H9 (cell line): ENCODE measurements at regions not wholly inside any gene's neighbourhood (a gene's known extent, or its start where the extent isn't known, plus 50 kb on each side); places are given as distances from the start of the nearest gene placed in this dataset.
"Not testable (repeated sequence)": the region's sequence is repeated elsewhere in the genome, so short reads cannot be mapped to it uniquely, and the experiment has no call there.

Experiments
- DNase-seq: peaks from one replicate; pipeline ENCODE4 v3.0.0-alpha.2; 2017
- H2AFZ ChIP-seq: one replicate; pipeline ENCODE4 v1.6.1; 2013; ENCODE audit warnings: mild to moderate bottlenecking, low read length, control low read depth, moderate library complexity
- H2AK5ac ChIP-seq: 2 replicates; pipeline ENCODE4 v1.6.1; 2013; ENCODE audit warnings: low read length, control low read depth, mixed read lengths; ENCODE audit not compliant: insufficient read length
- H2BK120ac ChIP-seq: one replicate; pipeline ENCODE4 v1.6.1; 2013; ENCODE audit warnings: low read depth, mild to moderate bottlenecking, low read length, control low read depth, inconsistent platforms; ENCODE audit not compliant: poor library complexity, severe bottlenecking
- H2BK12ac ChIP-seq: 2 replicates; pipeline ENCODE4 v1.6.1; 2013; ENCODE audit warnings: low read length, control low read depth, mixed read lengths, low read depth; ENCODE audit not compliant: insufficient read length
- H2BK15ac ChIP-seq: 2 replicates; pipeline ENCODE4 v1.6.1; 2013; ENCODE audit warnings: low read depth, low read length, control low read depth
- H2BK20ac ChIP-seq: one replicate; pipeline ENCODE4 v1.6.1; 2013; ENCODE audit warnings: low read depth, mild to moderate bottlenecking, low read length, control low read depth, inconsistent platforms; ENCODE audit not compliant: poor library complexity, severe bottlenecking
- H2BK5ac ChIP-seq: 2 replicates; pipeline ENCODE4 v1.6.1; 2013; ENCODE audit warnings: low read length, control low read depth, mixed read lengths; ENCODE audit not compliant: insufficient read length
- H3K14ac ChIP-seq: 2 replicates; pipeline ENCODE4 v1.6.1; 2013; ENCODE audit warnings: low read length, control low read depth; ENCODE audit not compliant: insufficient read depth
- H3K18ac ChIP-seq: 2 replicates; pipeline ENCODE4 v1.6.1; 2013; ENCODE audit warnings: low read depth, mild to moderate bottlenecking, mixed read lengths, low read length, control low read depth; ENCODE audit not compliant: insufficient read length
- H3K23ac ChIP-seq: 2 replicates; pipeline ENCODE4 v1.6.1; 2013; ENCODE audit warnings: low read length, control low read depth, mixed read lengths, low read depth; ENCODE audit not compliant: insufficient read length
- H3K23me2 ChIP-seq: 2 replicates; pipeline ENCODE4 v1.6.1; 2013; ENCODE audit warnings: low read depth, mild to moderate bottlenecking, mixed read lengths, low read length, control low read depth; ENCODE audit not compliant: insufficient read length, poor library complexity, severe bottlenecking
- H3K27ac ChIP-seq: 2 replicates; pipeline ENCODE4 v1.5.1; 2013; ENCODE audit warnings: low read length, control low read depth, mixed read lengths, low read depth; ENCODE audit not compliant: insufficient read length
- H3K27me3 ChIP-seq: 2 replicates; pipeline ENCODE4 v1.6.1; 2013; ENCODE audit warnings: low read length, control low read depth, inconsistent platforms; ENCODE audit not compliant: insufficient read depth
- H3K4ac ChIP-seq: 2 replicates; pipeline ENCODE4 v1.6.1; 2013; ENCODE audit warnings: low read depth, mild to moderate bottlenecking, control low read depth, inconsistent platforms, low read length, moderate library complexity
- H3K4me1 ChIP-seq: 2 replicates; pipeline ENCODE4 v1.6.1; 2013; ENCODE audit warnings: low read length, control low read depth, inconsistent platforms; ENCODE audit not compliant: insufficient read depth
- H3K4me2 ChIP-seq: 2 replicates; pipeline ENCODE4 v1.6.1; 2013; ENCODE audit warnings: low read length, control low read depth, mixed read lengths; ENCODE audit not compliant: insufficient read length, insufficient read depth
- H3K56ac ChIP-seq: 2 replicates; pipeline ENCODE4 v1.6.1; 2013; ENCODE audit warnings: low read depth, mild to moderate bottlenecking, mixed read lengths, low read length, control low read depth; ENCODE audit not compliant: insufficient read length
- H3K79me1 ChIP-seq: 2 replicates; pipeline ENCODE4 v1.6.1; 2013; ENCODE audit warnings: low read depth, mild to moderate bottlenecking, moderate library complexity, low read length, control low read depth, inconsistent platforms; ENCODE audit not compliant: insufficient read depth, poor library complexity, severe bottlenecking
- H3K79me2 ChIP-seq: 2 replicates; pipeline ENCODE4 v1.6.1; 2013; ENCODE audit warnings: low read length, control low read depth, inconsistent platforms; ENCODE audit not compliant: insufficient read depth
- H3K9ac ChIP-seq: 2 replicates; pipeline ENCODE4 v1.6.1; 2013; ENCODE audit warnings: low read length, control low read depth, mixed read lengths; ENCODE audit not compliant: insufficient read length; ENCODE audit errors: extremely low read depth
- H3K9me3 ChIP-seq: one replicate; pipeline ENCODE4 v1.6.1; 2013; ENCODE audit warnings: low read depth, low read length, inconsistent platforms; ENCODE audit not compliant: control insufficient read depth
- H3T11ph ChIP-seq: one replicate; pipeline ENCODE4 v1.6.1; 2013; ENCODE audit warnings: mild to moderate bottlenecking, low read length, control low read depth, inconsistent platforms
- H4K20me1 ChIP-seq: one replicate; pipeline ENCODE4 v1.6.1; 2013; ENCODE audit not compliant: control insufficient read depth, insufficient read length, insufficient read depth
- H4K5ac ChIP-seq: 2 replicates; pipeline ENCODE4 v1.6.1; 2013; ENCODE audit warnings: low read depth, mild to moderate bottlenecking, mixed read lengths, low read length, control low read depth; ENCODE audit not compliant: insufficient read length
- H4K8ac ChIP-seq: replicated peaks from 2 replicates; pipeline ENCODE4 v1.6.1; 2013; ENCODE audit warnings: low read length, control low read depth, mixed read lengths, low read depth; ENCODE audit not compliant: insufficient read length
- H4K91ac ChIP-seq: 2 replicates; pipeline ENCODE4 v1.6.1; 2013; ENCODE audit warnings: low read depth, mild to moderate bottlenecking, moderate library complexity, mixed read lengths, low read length, control low read depth; ENCODE audit not compliant: insufficient read length
- H3K27ac Mint-ChIP-seq, 3 experiments: 2 replicates in 2 of 3; 3 replicates in 1 of 3; pipeline ENCODE4 v1.8.0; 2020 to 2021; ENCODE audit warnings: mixed read lengths in 3 of 3, mild to moderate bottlenecking in 1 of 3, moderate library complexity in 1 of 3
- H3K27me3 Mint-ChIP-seq: 2 replicates; pipeline ENCODE4 v1.8.0; 2021; ENCODE audit warnings: low read depth, mild to moderate bottlenecking, moderate library complexity, mixed read lengths
- H3K36me3 Mint-ChIP-seq, 3 experiments: 2 replicates in 2 of 3; 3 replicates in 1 of 3; pipeline ENCODE4 v1.8.0; 2020 to 2021; ENCODE audit warnings: low read depth in 3 of 3, mixed read lengths in 3 of 3; ENCODE audit not compliant: insufficient read depth in 1 of 3
- H3K4me1 Mint-ChIP-seq, 2 experiments: 2 replicates each; pipeline ENCODE4 v1.8.0; 2020; ENCODE audit warnings: mixed read lengths in 2 of 2
- H3K4me3 Mint-ChIP-seq, 2 experiments: 2 replicates in 1 of 2; 3 replicates in 1 of 2; pipeline ENCODE4 v1.8.0; 2020 to 2021; ENCODE audit warnings: mild to moderate bottlenecking in 2 of 2, mixed read lengths in 2 of 2, moderate library complexity in 1 of 2
- H3K9me3 Mint-ChIP-seq, 2 experiments: 2 replicates in 1 of 2; 3 replicates in 1 of 2; pipeline ENCODE4 v1.8.0; 2020; ENCODE audit warnings: mild to moderate bottlenecking in 2 of 2, mixed read lengths in 2 of 2, moderate library complexity in 1 of 2
- WGBS: extraction: QIAGEN DNeasy Blood & Tissue Kit; methylation state at CpG from one replicate; pipeline ENCODE4 v1.1.7; 2013; ENCODE audit warnings: missing lambda C conversion rate, low lambda C conversion rate, mixed read lengths; ENCODE audit not compliant: insufficient read length; ENCODE audit errors: extremely low coverage; 5-methylcytosine and 5-hydroxymethylcytosine counted together
- TF ChIP-seq, protein P1 (sequence below): fragments of 200-600 bp; sonication (generic); conservative IDR thresholded peaks from 3 replicates; pipeline ENCODE4 v1.8.0; 2021; ENCODE audit warnings: antibody characterized with exemption, mild to moderate bottlenecking

DNA sequence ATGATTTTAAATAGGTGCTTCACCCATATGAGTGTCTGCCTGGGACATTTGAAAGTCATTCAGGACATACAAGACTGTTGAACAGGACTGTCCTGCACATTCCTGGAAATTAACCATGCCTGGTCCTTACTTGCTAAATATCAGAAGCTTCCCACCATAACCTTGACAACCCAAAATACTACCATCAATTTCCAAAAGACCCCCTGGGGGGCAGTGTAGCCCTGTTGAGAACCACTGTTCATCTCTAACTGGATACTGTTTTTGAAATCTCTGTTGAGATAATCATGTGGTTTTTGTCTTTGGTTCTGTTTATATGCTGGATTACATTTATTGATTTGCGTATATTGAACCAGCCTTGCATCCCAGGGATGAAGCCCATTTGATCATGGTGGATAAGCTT, 123.8 kb upstream of the ARHGEF26 start:
- not testable (repeated sequence) for H3K14ac ChIP-seq, H2AK5ac ChIP-seq, H4K8ac ChIP-seq, H3K9me3 ChIP-seq, H2AFZ ChIP-seq, H3K27ac Mint-ChIP-seq, DNase-seq, H3K23ac ChIP-seq, H3K4ac ChIP-seq, H3K36me3 Mint-ChIP-seq, H2BK15ac ChIP-seq, H3K4me1 ChIP-seq, H2BK120ac ChIP-seq, H3K27me3 Mint-ChIP-seq, H4K91ac ChIP-seq, H3K9me3 Mint-ChIP-seq, H3K56ac ChIP-seq, H3K9ac ChIP-seq, H3K4me3 Mint-ChIP-seq, H4K20me1 ChIP-seq, H3K4me2 ChIP-seq, H2BK5ac ChIP-seq, H2BK12ac ChIP-seq, H3K79me1 ChIP-seq, H3K27ac ChIP-seq, H4K5ac ChIP-seq, H3T11ph ChIP-seq, H3K18ac ChIP-seq, H3K23me2 ChIP-seq, H3K79me2 ChIP-seq, H3K4me1 Mint-ChIP-seq, H3K27me3 ChIP-seq, H2BK20ac ChIP-seq
- TF ChIP-seq, protein P1, sequence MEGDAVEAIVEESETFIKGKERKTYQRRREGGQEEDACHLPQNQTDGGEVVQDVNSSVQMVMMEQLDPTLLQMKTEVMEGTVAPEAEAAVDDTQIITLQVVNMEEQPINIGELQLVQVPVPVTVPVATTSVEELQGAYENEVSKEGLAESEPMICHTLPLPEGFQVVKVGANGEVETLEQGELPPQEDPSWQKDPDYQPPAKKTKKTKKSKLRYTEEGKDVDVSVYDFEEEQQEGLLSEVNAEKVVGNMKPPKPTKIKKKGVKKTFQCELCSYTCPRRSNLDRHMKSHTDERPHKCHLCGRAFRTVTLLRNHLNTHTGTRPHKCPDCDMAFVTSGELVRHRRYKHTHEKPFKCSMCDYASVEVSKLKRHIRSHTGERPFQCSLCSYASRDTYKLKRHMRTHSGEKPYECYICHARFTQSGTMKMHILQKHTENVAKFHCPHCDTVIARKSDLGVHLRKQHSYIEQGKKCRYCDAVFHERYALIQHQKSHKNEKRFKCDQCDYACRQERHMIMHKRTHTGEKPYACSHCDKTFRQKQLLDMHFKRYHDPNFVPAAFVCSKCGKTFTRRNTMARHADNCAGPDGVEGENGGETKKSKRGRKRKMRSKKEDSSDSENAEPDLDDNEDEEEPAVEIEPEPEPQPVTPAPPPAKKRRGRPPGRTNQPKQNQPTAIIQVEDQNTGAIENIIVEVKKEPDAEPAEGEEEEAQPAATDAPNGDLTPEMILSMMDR: peak; percentile 44; the same call in 2 of the 3 replicates
- WGBS: no CpG with 5 or more reads among the region's 1 CpG
